GM19397 (cell line): ENCODE measurements at regions not wholly inside any gene's neighbourhood (a gene's known extent, or its start where the extent isn't known, plus 50 kb on each side); places are given as distances from the start of the nearest gene placed in this dataset.

Experiments
- ATAC-seq: cut with Tn5 transposase; IDR thresholded peaks from one replicate; pipeline ENCODE4 v1.9.1; 2021; ENCODE audit warnings: mild to moderate bottlenecking, moderate library complexity; ENCODE audit not compliant: unreplicated experiment

- no peak for ATAC-seq
Observed at GRCh38 chr14:85400678-85401077, 129.3 kb upstream of the FLRT2 start.

- no peak for ATAC-seq
Observed at GRCh38 chr14:85401384-85401783, 128.6 kb upstream of the FLRT2 start.

DNA sequence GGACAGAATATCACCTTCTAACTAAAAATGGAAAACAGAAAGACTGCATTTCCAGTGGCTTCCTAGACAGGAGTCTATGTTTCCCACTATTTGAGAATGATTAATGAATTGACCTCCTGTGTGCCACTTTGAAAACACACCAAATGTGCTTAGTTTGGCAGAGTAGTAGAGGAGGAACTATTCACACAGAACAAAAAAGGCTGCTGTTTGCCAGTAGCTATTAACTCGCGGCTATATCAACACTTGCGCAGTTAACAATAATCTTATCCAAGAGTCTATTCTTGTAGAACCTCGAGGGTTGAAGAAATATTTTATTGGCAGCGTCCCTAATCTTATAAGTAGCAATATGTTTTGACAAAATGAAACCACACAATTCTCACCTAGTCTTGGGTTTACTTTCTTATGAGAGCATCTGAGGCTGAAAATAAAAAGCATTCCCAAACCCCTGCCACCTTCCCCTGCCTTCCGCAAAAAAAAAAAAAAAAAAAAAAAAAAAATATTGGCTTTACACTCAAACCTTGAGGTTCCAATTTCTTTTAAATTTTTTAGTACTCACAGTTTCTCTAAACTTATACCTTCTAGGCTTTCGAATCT, 127.3 kb upstream of the FLRT2 start:
- ATAC-seq, result no peak

DNA sequence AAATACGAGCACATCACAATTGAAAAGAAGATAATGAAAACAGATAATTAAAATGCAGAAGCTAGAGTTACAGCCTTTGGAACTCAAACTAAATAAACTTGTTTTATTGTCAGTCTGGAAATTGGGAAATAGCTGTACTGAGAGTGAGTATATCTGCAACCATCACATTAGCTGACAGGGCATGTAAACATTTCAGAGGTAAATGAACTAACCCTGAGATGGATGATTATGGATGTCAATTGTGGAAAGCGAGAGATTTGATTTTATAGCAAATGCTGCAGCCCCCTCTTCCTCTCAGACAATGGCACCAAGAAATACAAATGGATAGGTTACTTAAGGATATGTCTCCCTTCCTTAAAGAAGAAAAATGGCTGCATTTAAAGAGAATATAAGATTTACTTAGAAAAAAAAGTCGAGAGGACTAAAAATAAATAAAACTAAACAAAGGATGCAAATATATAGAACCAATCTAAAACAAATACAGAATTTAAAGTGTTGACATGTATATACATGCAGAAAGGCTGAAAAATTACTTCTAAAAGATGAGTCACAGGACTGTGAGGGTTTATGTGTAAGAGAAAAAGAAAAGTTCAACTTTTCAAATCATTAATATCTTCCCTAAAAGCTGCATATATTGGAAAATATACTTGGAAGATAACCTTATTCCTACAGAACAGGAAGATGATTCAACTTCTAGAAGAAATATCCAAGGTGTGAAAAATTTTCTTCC, 120.3 kb upstream of the FLRT2 start:
- no peak for ATAC-seq

DNA sequence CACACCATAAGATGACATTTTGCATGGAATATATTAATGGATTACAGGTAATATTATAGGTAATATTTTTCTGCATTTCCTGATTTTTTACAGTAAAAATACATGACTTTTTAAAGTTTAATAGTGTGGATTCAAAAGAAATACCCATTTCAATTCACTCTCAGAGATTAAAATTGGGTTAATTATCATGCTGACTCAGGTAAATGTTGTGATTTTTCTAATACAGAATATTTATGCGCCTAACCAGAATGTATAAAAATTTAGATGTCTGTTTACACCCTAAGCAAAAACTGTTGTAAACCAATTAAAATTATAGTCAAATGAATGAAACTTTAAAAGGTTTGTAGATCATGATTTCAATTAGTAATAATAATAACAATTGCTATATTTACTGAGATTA, 117.2 kb upstream of the FLRT2 start:
- ATAC-seq, result no peak

DNA sequence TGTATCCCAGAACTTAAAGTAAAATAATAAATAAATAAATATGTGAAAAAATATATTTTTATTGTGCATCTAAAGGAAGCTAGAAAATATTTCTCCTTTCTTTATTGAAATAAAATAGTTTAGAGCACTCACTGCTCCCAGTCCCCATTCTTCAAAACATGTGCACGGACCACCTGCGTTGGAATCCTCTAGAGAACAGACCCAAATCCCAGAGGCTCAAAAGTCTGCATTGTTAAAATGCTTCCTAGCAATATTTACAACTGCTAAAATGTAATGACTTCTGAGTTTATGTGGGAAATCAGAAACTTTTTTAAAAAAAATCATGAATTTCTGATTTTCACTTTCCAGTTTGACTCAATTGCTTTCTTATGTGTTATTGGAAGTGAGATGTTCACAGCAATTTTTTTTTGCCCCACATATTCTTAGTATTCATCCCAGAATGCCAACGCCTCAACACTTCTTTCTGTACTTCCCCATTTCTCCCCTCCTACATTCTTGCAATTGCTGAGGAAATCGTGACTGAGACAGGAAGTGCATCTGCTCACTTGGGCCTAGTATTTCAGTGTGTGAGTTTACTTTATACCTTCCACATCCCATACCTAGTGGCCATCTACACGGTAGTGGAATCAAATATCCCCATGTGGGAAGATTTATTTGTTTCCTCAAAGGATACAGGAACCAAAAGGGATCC, 116.0 kb upstream of the FLRT2 start:
- no peak for ATAC-seq

- no peak for ATAC-seq
Observed at GRCh38 chr14:85415015-85415712, 114.8 kb upstream of the FLRT2 start.

DNA sequence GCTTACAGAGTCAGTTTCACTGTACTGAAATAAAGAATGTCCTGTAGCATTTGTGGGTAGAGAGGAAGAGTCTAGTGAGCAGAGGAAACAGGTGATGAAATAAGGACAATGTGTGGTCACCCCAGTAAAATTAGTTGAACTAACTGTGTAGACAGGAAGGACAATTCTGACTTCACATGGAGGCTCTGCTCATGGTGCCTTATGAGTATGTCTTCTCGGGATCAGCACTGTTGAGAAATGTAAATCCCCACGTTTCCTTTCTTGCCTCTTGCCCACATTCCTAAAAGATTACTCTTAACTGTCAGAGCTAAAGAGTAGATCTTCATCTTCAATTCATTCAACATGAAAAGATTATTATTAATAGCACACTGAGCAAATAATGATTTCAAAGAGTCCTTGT, 113.2 kb upstream of the FLRT2 start:
- ATAC-seq, result no peak

- ATAC-seq, result no peak
Observed at GRCh38 chr14:85417396-85417795, 112.5 kb upstream of the FLRT2 start.

GRCh38 chr14:85418721-85419120, 111.2 kb upstream of the FLRT2 start:
- no peak for ATAC-seq

DNA sequence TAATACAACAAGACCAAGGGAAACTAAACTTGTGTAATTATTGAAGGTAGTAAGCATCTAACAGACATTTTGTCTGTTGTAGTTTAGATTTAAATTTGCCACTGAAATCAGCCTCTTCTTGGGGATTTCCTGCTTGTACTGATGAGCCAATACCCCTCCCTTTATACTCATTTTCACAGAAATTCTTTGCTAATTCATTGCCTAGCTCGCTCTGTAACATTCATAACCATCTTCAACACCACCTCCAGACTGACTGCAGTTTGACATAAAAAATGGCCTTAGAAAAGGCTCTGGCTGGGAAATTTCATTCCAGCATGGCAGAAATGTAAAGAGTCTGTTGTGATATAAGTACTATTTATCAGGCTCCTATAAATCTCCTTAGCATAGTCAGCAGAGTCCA, 109.7 kb upstream of the FLRT2 start:
- ATAC-seq, result no peak

DNA sequence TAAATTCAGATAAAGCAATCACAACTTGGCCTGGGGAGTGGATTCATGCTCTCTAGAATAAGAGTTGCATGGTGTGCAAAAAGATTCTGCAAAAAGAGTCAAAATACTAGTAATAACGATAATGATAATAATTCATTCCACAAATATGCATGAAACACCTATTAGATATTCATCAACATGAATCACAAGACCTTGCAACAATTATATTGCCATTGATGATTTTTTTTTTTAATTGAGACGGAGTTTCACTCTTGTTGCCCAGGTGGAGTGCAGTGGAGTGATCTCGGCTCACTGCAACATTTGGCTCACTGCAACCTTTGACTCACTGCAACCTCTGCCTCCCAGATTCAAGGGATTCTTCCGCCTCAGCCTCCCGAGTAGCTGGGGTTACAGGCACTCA, 109.2 kb upstream of the FLRT2 start:
- ATAC-seq, result no peak

GRCh38 chr14:85421186-85421877, 108.6 kb upstream of the FLRT2 start:
- no peak for ATAC-seq

DNA sequence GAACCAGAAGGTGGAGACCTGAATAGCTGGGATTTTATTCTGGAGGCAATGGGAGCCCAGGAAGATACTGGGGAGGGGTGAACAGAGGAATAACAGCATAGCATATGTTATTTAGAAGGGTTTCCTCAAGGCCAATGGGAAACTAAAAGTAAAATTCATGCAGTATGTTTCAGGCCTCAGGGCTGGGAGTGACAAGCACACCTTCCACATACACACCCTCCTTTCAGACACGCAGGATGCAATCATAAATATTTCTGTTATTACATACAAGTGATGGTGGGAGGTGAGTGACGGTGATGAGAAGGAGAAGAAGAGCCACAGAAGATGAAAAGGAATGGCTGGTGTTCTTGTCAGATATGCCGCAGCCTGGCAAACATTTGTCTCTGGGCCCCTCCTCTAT, 106.1 kb upstream of the FLRT2 start:
- no peak for ATAC-seq

GRCh38 chr14:85425507-85425906, 104.4 kb upstream of the FLRT2 start:
- ATAC-seq, result no peak

- ATAC-seq, result no peak
Observed at GRCh38 chr14:85426068-85426935, 103.6 kb upstream of the FLRT2 start.

GRCh38 chr14:85428926-85429325, 101.0 kb upstream of the FLRT2 start:
- no peak for ATAC-seq

DNA sequence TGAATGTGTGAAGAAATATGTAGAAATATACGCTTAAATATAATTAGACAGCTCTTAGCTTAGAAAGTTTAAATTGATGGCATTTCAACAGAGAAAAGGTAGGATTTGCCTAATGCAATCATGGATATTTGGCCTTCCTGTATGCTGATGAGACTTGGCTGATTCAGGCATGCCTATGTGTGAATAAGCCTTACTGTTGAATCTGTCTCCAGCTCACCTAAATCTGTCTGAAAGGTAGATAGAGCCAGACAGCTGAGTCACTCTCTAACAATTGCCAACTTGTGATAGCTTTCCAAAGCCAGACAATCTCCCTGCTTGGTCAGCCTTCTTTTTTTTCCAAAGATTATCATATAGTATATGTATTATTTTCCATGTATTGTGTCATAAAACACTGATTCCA, 92.8 kb upstream of the FLRT2 start:
- ATAC-seq, result no peak

- no peak for ATAC-seq
Observed at GRCh38 chr14:85438001-85438400, 91.9 kb upstream of the FLRT2 start.

DNA sequence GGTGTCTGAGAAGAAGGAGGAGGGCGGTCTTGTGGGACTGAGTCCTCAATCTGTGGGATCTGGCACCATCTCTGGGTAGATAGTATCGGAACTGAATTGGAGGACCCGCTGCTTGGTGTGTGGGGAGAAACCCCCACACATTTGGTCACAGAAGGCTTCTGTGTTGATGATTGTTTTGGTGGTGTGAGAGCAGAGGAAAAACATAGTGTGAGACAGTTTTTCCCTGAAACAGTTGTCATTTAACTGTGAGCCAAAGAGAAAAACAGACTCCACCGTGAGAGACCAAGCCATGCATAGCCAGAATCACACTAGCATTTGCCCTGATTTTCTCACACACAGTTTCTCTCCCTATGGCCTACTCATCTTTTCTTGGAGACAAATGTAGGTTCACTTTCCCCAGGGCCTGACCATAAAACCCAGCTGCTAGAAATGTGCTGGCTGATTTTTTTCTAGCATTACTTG, 91.4 kb upstream of the FLRT2 start:
- no peak for ATAC-seq
